HG02981 (cell line): ENCODE measurements at regions not wholly inside any gene's neighbourhood (a gene's known extent, or its start where the extent isn't known, plus 50 kb on each side); places are given as distances from the start of the nearest gene placed in this dataset.

Source experiments
- ATAC-seq: cut with Tn5 transposase; IDR thresholded peaks from one replicate; pipeline ENCODE4 v1.9.1; 2021; ENCODE audit warnings: mild to moderate bottlenecking, moderate library complexity; ENCODE audit not compliant: unreplicated experiment

GRCh38 chr2:16466133-16466820 is 199.4 kb downstream of the CYRIA start:
- ATAC-seq, result no peak

- no peak for ATAC-seq
Measured at GRCh38 chr2:16464641-16465040, 201.0 kb downstream of the CYRIA start.

- no peak for ATAC-seq
Measured at GRCh38 chr2:16462958-16463357, 202.7 kb downstream of the CYRIA start.

- no peak for ATAC-seq
Measured at GRCh38 chr2:16461672-16462071, 204.0 kb downstream of the CYRIA start.

GRCh38 chr2:16459606-16460005 is 206.0 kb downstream of the CYRIA start:
- ATAC-seq, result no peak

- no peak for ATAC-seq
Measured at GRCh38 chr2:16454621-16455020, 211.0 kb downstream of the CYRIA start.

GRCh38 chr2:16452123-16452522 is 213.5 kb downstream of the CYRIA start:
- ATAC-seq, result no peak

- ATAC-seq, result no peak
Measured at GRCh38 chr2:16446706-16447105, 218.9 kb downstream of the CYRIA start.

- ATAC-seq, result no peak
Measured at GRCh38 chr2:16442971-16443370, 222.7 kb downstream of the CYRIA start.

- no peak for ATAC-seq
Measured at GRCh38 chr2:16441431-16441830, 224.2 kb downstream of the CYRIA start.

GRCh38 chr2:16440898-16441297 is 224.7 kb downstream of the CYRIA start:
- ATAC-seq, result no peak

GRCh38 chr2:16438613-16439321 is 226.9 kb downstream of the CYRIA start:
- ATAC-seq, result no peak

- no peak for ATAC-seq
Measured at GRCh38 chr2:16437189-16437588, 228.4 kb downstream of the CYRIA start.

GRCh38 chr2:16434393-16434792 is 231.2 kb downstream of the CYRIA start:
- ATAC-seq, result no peak

GRCh38 chr2:16430846-16431245 is 234.8 kb downstream of the CYRIA start:
- ATAC-seq, result no peak

GRCh38 chr2:16429431-16430145 is 236.0 kb downstream of the CYRIA start:
- no peak for ATAC-seq

GRCh38 chr2:16429002-16429401 is 236.6 kb downstream of the CYRIA start:
- ATAC-seq, result no peak

GRCh38 chr2:16425462-16426336 is 239.9 kb downstream of the CYRIA start:
- ATAC-seq, result no peak

GRCh38 chr2:16420421-16420820 is 245.2 kb downstream of the CYRIA start:
- ATAC-seq, result no peak

GRCh38 chr2:16417726-16418125 is 247.9 kb downstream of the CYRIA start:
- ATAC-seq, result no peak

GRCh38 chr2:16416651-16417050 is 249.0 kb downstream of the CYRIA start:
- ATAC-seq, result no peak
